AG04449 (cell line): ENCODE measurements at regions not wholly inside any gene's neighbourhood (a gene's known extent, or its start where the extent isn't known, plus 50 kb on each side); places are given as distances from the start of the nearest gene placed in this dataset.
"Not testable (repeated sequence)": the region's sequence is repeated elsewhere in the genome, so short reads cannot be mapped to it uniquely, and the experiment has no call there.

ENCODE experiments used
- CTCF ChIA-PET: fragments of 350-600 bp; formaldehyde crosslinking; extraction: SDS; loops from one replicate; lab custom pipeline; 2021; ENCODE audit warnings: antibody characterized with exemption; lab: Yijun Ruan, JAX
- POLR2A ChIA-PET: fragments of 400-600, 350-600 bp; formaldehyde crosslinking; extraction: SDS; loops from one replicate; lab custom pipeline; 2020; ENCODE audit warnings: antibody characterized with exemption, inconsistent platforms; lab: Yijun Ruan, JAX
- DNase-seq: peaks from one replicate; pipeline ENCODE4 v3.0.0-alpha.2; 2010; ENCODE audit warnings: low read depth, low spot score
- H3K4me3 ChIP-seq: 2 replicates; pipeline ENCODE4 v1.5.1; 2011; ENCODE audit warnings: low read depth, mild to moderate bottlenecking, control low read depth, low read length
- TF ChIP-seq, protein P1 (sequence below): IDR thresholded peaks from one replicate; pipeline ENCODE4 v1.5.1; 2011; ENCODE audit warnings: mild to moderate bottlenecking, moderate library complexity, low read length, control low read depth, inconsistent platforms; ENCODE audit not compliant: insufficient read depth; ENCODE audit errors: missing control alignments

DNA sequence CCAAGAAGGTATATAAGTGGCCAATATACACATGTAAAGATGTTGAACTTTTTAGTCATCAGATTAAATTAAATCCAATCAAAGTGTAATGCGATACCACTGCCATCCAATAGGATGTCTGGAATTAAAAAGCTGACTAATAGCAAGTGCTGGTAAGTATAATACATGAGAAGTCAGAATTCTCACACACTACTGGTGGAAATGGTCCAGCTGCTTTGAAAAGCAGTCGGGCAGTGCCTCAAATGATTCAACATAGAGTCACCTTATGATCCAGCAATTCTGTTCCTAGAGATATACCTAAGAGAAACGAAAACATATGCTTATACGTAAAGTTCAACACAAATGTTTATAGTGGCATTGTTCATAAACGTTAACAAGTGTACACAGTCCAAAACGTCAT lies 124.1 kb upstream of the MYT1L start:
- TF ChIP-seq, protein P1, sequence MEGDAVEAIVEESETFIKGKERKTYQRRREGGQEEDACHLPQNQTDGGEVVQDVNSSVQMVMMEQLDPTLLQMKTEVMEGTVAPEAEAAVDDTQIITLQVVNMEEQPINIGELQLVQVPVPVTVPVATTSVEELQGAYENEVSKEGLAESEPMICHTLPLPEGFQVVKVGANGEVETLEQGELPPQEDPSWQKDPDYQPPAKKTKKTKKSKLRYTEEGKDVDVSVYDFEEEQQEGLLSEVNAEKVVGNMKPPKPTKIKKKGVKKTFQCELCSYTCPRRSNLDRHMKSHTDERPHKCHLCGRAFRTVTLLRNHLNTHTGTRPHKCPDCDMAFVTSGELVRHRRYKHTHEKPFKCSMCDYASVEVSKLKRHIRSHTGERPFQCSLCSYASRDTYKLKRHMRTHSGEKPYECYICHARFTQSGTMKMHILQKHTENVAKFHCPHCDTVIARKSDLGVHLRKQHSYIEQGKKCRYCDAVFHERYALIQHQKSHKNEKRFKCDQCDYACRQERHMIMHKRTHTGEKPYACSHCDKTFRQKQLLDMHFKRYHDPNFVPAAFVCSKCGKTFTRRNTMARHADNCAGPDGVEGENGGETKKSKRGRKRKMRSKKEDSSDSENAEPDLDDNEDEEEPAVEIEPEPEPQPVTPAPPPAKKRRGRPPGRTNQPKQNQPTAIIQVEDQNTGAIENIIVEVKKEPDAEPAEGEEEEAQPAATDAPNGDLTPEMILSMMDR, result no peak
- POLR2A ChIA-PET, result no interaction called here
- no peak for DNase-seq
- CTCF ChIA-PET, result no interaction called here
- no peak overlapping the region for H3K4me3 ChIP-seq

DNA sequence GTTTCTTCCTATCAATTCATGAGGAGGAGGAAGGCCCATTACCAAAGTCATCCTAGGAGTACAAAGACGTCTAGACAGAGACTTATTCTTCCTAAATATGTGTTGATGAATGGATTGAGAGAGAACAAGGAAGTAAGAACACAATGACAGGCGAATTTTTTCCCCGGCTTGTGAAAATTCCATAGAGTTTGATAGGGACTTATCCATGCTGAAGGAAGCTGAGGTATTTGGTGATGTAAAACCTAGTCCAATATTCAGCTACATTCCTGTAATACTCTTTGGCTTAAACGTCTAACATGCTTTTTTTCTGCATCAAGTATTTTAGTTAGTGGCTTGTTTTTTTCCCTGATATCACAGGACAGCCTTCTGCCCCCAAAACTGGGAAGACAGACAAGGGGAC lies 121.9 kb upstream of the MYT1L start:
- ChIA-PET CTCF (no interaction called here), POLR2A (no interaction called here)
- DNase-seq, result peak; percentile 26
- TF ChIP-seq, protein P1, result no peak
- no peak overlapping the region for H3K4me3 ChIP-seq

DNA sequence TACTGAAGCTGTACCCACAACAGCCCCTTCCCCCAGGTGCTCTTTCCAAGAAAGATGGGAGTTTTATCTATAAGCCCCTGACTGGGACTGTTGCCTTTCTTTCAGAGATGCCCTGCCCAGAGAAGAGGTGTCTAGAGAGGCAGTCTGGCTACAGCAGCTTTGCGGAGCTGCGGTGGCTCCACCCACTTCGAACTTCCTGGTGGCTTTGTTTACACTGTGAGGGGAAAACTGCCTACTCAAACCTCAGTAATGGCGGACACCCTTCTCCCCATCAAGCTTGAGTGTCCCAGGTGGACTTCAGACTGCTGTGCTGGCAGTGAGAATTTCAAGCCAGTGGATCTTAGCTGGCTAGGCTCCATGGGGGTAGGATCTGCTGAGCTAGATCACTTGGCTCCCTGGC lies 120.2 kb upstream of the MYT1L start:
- POLR2A ChIA-PET, DNase-seq, H3K4me3 ChIP-seq, CTCF ChIA-PET: not testable (repeated sequence)

DNA sequence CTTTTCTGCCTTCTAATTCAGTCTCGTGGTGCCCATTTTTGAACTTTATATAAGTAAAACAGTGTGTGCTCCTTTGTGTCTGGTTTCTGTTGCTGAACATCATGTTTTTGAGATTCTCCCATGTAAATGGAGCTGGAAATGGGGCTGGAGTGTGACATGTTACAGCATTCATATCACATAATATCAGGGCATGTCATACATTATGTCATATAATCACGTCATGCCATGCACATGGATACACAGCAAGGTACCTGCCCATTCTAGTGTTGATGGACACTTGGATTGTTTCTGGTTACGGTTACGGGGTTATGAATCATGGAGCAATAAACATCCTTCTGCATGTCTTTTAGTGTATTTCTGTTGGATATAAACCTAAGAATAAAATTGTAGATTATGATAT lies 117.1 kb upstream of the MYT1L start:
- H3K4me3 ChIP-seq, result no peak overlapping the region
- DNase-seq, result no peak
- ChIA-PET POLR2A (no interaction called here), CTCF (no interaction called here)
- TF ChIP-seq, protein P1, result no peak

DNA sequence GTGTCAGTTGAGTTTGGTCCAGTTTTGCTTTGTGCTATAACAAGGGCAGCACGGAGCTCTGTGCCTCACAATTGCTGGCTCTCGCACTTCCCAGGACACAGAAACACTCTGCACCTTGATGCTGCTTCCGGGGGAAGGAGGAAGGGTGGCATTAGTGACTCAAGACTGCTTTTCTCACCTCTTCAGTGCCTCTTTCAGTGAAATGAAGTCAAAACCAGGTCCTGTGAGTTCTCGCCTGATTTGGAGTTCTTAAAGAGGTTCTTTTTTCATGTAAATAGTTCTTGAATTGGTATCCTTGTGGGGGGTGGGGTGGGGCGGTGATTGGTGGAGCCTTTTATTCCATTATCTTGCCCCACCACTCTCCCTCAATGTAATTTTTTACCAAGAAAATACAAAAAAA lies 91.5 kb upstream of the MYT1L start:
- no peak for DNase-seq
- TF ChIP-seq, protein P1, result no peak
- POLR2A ChIA-PET, result no interaction called here
- CTCF ChIA-PET, result no interaction called here
- no peak overlapping the region for H3K4me3 ChIP-seq

DNA sequence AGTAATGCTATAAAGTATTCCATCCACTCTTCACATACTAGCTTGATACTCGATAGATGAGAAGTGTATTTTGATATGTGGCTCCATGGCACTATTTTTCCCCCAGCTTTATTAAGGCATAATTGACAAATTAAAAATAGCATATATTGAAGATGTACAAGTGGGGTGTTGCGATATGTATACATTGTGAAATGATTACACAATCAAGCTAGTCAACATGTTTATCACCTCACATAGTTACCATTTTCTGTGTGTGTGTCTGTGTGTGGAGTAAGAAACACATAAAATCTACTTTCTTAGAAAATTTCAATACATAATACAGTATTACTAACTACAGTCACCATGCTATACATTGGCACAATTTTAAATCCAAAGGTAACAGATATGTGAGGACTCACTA lies 82.5 kb upstream of the MYT1L start:
- H3K4me3 ChIP-seq, result no peak overlapping the region
- DNase-seq, result no peak
- CTCF ChIA-PET, result no interaction called here
- TF ChIP-seq, protein P1, result no peak
- POLR2A ChIA-PET, result no interaction called here

DNA sequence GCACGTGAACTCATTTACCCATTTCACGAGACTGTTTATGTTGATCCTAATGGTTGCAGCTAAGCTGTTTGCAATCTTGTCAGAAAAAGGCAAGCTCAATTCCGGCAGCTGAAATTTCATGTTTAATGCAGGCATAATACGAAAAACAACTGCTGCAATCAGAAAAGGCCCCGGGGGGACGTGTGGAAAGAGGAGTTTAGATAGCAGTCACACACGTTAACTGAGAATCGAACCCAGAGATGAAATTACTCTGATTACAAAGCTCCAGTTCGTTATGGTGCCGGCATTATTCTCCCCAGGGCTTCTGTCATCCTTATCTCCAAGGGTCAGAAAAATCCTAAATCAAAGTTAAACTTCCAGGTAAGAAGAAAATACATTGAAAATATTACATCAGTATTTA lies 79.9 kb upstream of the MYT1L start:
- no peak for DNase-seq
- ChIA-PET POLR2A (no interaction called here), CTCF (no interaction called here)
- H3K4me3 ChIP-seq, result no peak overlapping the region
- TF ChIP-seq, protein P1, result no peak
